GM12892 (cell line): ENCODE measurements at regions not wholly inside any gene's neighbourhood (a gene's known extent, or its start where the extent isn't known, plus 50 kb on each side); places are given as distances from the start of the nearest gene placed in this dataset.

ENCODE experiments used
- DNase-seq: peaks from one replicate; pipeline ENCODE4 v3.0.0; 2011; ENCODE audit not compliant: insufficient read length
- FAIRE-seq: peaks from 2 replicates; lab custom pipeline; 2011; peaks lifted over from hg19 to GRCh38; lab: Jason Lieb, UNC
- POLR2A ChIP-seq: IDR thresholded peaks from 2 replicates; pipeline ENCODE4 v1.6.1; 2011; ENCODE audit warnings: low read depth, low read length, control low read depth
- POLR2AphosphoS5 ChIP-seq: IDR thresholded peaks from 2 replicates; pipeline ENCODE4 v1.6.1; 2011; ENCODE audit warnings: low read depth, low read length, control low read depth
- TAF1 ChIP-seq: IDR thresholded peaks from 2 replicates; pipeline ENCODE4 v1.6.1; 2011; ENCODE audit warnings: low read depth, mild to moderate bottlenecking, control low read depth, low read length, borderline replicate concordance

DNA sequence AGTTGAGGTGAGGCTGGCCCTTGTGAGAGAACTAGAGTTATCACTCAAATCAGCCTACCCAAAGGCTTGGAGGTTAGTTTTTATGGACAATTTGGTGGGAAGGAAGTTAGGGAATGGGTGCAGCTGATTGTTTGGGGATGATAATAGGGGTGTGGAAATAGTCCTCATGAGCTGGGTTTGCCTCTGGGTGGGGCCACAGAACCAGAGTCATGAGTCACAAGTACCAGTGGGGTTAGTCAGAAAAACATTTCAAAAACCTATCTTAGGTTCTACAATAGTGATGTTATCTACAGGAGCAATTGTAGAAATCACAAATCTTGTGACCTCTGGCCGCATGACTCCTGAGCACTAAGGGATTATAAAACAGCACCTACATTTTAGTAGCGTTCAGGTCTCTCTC lies 630.1 kb upstream of the PIK3C3 start:
- TF ChIP-seq POLR2AphosphoS5 (no peak), TAF1 (no peak), POLR2A (no peak)
- FAIRE-seq = no peak
- no peak for DNase-seq

GRCh38 chr18:41324020-41324791 lies 630.8 kb upstream of the PIK3C3 start:
- TF ChIP-seq POLR2AphosphoS5 = no peak
- TF ChIP-seq TAF1 = no peak
- no peak for TF ChIP-seq POLR2A
- no peak for DNase-seq
- no peak for FAIRE-seq

DNA sequence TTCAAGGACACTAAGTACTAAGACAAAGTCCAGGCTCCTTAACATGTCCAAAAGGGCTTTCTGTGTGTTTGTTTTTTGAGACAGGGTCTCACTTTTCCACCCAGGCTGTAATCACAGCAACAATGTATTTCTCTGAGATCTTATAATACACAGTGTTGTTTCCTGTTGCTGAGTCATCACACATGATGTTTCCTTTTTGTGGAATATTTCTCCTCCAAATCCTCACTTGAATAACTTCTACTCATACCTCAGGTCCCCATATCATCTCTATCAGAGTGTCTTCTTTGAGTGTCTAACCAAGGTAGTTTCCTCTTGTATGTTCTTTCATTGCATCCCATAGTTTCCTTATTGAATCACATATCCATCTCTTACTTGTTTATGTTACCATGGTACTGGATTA lies 632.0 kb upstream of the PIK3C3 start:
- DNase-seq (no peak), FAIRE-seq (no peak)
- no peak for TF ChIP-seq TAF1
- TF ChIP-seq POLR2AphosphoS5 = no peak
- no peak for TF ChIP-seq POLR2A

GRCh38 chr18:41320100-41320499 lies 634.9 kb upstream of the PIK3C3 start:
- TF ChIP-seq POLR2AphosphoS5 (no peak), TAF1 (no peak), POLR2A (no peak)
- DNase-seq = no peak
- no peak for FAIRE-seq

- TF ChIP-seq TAF1 (no peak), POLR2A (no peak), POLR2AphosphoS5 (no peak)
- FAIRE-seq (no peak), DNase-seq (no peak)
Measured at GRCh38 chr18:41315134-41315533, 639.9 kb upstream of the PIK3C3 start.

- no peak for FAIRE-seq
Measured at GRCh38 chr18:41311571-41312547, 643.2 kb upstream of the PIK3C3 start.

DNA sequence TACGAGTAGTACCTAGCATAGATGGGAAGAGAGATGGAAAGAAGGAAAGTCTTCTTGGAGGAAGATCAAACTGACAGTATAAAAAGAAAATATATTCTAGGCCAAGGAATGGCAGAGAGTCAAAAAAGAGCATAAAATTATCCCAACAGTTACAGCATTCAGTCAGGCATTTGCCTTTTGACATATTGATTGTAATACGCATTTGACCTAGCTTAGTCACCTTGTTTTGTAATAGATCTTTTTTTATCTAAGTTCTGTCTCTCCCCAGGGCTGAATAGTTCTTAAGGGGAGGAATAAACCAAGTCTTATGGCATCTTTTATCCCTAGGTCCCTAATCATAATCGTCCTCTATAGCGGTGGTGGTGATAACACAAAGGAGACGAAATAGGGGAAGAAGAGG lies 657.3 kb upstream of the PIK3C3 start:
- DNase-seq (no peak), FAIRE-seq (no peak)
- TF ChIP-seq TAF1 = no peak
- no peak for TF ChIP-seq POLR2AphosphoS5
- no peak for TF ChIP-seq POLR2A

More at GRCh38 chr18:41311571-41312547, 643.2 kb upstream of the PIK3C3 start:
- DNase-seq = no peak
- TF ChIP-seq POLR2A = no peak
- no peak for TF ChIP-seq POLR2AphosphoS5
- TF ChIP-seq TAF1 = no peak

DNA sequence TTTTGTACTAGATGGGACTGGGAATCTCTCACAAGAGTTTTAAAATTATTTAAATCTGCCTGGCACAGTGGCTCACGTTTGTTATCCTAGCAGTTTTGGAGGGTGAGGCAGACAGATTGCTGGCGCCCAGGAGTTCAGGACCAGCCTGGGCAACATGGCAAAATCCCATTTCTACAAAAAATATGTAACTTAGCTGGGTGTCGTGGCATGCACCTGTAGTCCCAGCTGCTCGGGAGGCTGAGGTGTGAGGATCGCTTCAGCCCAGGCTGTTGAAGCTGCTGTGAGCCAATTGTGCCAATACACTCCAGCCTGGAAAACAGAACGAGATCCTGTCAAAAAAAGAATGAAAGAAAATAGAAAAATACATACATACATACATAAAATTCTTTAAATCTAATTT lies 685.7 kb upstream of the PIK3C3 start:
- no peak for FAIRE-seq

GRCh38 chr18:41268271-41268670 lies 686.8 kb upstream of the PIK3C3 start:
- no peak for FAIRE-seq
- DNase-seq = no peak
- TF ChIP-seq POLR2AphosphoS5 (no peak), POLR2A (no peak), TAF1 (no peak)

More for the DNA sequence above, 685.7 kb upstream of the PIK3C3 start:
- no peak for DNase-seq
- TF ChIP-seq TAF1 (no peak), POLR2AphosphoS5 (no peak), POLR2A (no peak)

GRCh38 chr18:41266616-41267015 lies 688.4 kb upstream of the PIK3C3 start:
- no peak for FAIRE-seq
- no peak for DNase-seq
- TF ChIP-seq POLR2A (no peak), POLR2AphosphoS5 (no peak), TAF1 (no peak)

- DNase-seq = no peak
- no peak for FAIRE-seq
- TF ChIP-seq POLR2AphosphoS5 (no peak), TAF1 (no peak), POLR2A (no peak)
Measured at GRCh38 chr18:41266204-41266603, 688.8 kb upstream of the PIK3C3 start.
